ENCODE measurements at regions not wholly inside any gene's neighbourhood (a gene's known extent, or its start where the extent isn't known, plus 50 kb on each side); places are given as distances from the start of the nearest gene placed in this dataset.

DNA sequence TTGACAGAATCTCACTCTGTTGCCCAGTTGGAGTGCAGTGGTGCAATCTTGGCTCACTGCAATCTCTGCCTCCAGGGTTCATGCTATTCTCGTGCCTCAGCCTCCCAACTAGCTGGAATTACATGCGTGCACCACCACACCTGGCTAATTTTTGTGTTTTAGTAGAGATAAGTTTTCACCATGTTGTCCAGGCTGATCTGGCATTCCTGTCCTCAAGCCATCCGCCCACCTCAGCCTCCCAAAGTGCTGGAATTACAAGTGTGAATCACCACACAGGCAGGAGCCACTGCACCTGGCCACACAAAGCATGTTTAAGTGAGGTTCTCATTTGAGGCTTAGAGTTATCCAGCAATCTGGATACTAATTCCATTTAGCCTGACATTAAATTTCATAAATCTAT, 180.9 kb upstream of the GRID2 start:
- DNase-seq, result no peak

- DNase-seq, result no peak
Measured at GRCh38 chr4:92128676-92129075, 175.1 kb upstream of the GRID2 start.

DNA sequence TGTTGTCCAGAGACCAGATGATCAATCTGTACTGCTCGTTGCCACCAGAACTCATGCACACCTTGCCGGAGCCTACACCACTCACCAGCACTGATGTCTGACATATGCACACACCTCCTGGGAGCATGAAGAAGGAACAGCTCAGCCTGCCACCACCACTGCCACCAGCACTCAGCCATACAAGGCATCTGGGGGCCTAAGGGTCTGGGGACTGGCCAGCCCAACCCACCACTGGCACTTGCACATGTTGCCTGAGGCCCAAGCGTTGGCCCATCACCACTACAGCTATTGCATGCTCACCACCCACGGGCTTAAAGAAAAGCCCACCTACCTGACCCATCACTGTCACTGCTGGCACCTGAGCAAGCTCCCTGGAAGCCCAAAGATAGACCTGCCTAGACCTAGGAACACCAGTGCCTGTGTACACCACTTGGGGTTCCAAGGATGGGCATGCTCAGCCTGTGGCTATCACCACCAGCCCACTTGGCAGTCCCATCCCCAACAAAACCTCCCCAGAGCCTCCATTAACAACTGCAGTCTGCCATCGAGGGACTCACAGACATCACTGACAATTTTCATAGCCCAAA, 174.3 kb upstream of the GRID2 start:
- DNase-seq, result no peak

DNA sequence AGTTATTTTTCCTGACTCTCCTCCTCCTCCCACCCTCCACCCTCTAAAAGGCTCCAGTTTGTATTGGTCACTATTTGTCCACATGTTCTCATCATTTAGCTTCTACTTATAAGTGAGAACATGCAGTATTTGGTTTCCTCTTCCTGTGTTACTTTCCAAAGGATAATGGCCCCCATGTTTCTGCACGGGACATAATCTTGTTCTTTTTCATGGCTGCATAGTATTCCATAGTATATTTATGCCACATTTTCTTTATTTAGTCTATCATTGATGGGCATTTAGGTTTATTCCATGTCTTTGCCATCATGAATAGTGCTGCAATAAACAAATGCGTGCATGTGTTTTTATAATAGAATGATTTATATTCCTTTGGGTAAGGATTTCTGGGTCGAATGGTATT, 167.3 kb upstream of the GRID2 start:
- DNase-seq, result no peak

DNA sequence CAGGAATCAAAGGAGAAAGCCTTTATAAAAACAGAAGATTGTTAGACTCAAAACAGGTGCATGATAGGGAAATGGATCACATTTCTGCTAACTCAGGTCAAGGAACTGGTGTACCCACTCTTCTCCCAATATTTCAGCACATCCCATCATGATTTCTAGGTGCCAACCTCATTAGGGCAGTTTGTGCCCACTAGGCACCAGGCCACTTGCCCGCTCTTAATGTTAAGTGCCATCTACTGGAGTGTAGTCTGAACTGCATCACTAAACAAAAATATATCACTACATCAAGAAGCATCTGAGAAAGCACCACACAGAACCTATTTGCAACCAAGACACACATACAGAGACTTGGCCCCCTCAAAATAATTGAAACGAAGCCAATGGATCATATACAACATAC, 140.4 kb upstream of the GRID2 start:
- no peak for DNase-seq

- DNase-seq, result no peak
Measured at GRCh38 chr4:92170340-92170739, 133.4 kb upstream of the GRID2 start.

DNA sequence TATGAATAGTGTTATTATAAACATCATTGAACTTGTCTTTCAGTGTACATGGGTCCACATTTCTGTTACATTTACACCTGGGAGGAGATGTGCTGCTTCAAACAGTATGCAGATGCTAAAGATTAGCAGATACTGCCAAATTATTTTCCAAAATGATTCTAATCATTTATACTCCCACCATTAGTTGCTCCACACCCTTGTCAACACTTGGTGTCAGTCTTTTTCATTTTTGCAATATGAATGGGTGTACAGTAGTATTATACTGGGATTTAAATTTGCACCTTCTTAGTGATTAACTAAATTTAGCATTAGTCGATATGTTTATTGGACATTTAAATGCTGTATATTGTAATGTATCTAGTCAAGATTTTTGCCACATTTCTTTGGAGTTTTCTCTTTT, 131.6 kb upstream of the GRID2 start:
- no peak for DNase-seq

- DNase-seq, result no peak
Measured at GRCh38 chr4:92175250-92175649, 128.5 kb upstream of the GRID2 start.

GRCh38 chr4:92182006-92182735, 121.6 kb upstream of the GRID2 start:
- no peak for DNase-seq

GRCh38 chr4:92182736-92183407, 120.9 kb upstream of the GRID2 start:
- DNase-seq, result no peak

- no peak for DNase-seq
Measured at GRCh38 chr4:92183825-92184224, 119.9 kb upstream of the GRID2 start.

DNA sequence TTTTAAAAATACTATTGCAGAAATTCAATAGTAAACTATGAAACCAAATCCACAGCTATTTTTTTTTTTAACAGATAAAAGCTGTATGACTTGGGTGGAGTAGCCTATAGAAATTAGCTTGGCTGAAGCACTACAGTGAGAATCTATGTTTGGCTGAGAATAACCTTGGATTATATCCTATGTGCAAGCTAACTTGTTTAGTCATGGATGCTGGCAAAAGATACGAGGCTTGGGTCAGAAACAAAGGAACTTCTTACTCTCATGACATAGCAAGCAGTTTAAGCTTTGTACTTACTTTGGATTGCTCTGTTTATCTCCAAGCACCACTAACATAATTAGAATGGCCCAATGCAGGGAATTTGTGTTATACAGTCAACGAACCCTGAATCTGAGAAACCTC, 119.2 kb upstream of the GRID2 start:
- DNase-seq, result peak; percentile 4

DNA sequence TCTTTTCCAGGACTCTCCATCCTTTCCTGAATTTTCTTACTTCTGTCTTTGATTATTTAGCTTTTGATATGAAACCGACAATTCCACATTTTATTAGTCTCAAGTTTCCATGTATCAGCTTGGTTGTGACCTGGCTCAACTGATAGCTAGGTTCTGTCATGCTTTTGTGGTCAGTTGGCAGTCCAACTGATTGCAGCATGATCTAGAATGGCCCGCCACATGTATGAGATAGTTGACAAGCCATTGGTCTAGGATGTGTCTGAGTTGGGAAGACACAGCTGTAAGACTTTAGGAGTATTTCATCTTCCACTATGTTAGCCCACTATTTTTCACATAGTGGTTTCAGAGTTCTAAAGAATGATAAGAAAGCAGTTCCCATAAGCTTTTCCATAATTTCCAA, 117.5 kb upstream of the GRID2 start:
- no peak for DNase-seq

- peak; percentile 17 for DNase-seq
Measured at GRCh38 chr4:92189146-92189545, 114.6 kb upstream of the GRID2 start.

DNA sequence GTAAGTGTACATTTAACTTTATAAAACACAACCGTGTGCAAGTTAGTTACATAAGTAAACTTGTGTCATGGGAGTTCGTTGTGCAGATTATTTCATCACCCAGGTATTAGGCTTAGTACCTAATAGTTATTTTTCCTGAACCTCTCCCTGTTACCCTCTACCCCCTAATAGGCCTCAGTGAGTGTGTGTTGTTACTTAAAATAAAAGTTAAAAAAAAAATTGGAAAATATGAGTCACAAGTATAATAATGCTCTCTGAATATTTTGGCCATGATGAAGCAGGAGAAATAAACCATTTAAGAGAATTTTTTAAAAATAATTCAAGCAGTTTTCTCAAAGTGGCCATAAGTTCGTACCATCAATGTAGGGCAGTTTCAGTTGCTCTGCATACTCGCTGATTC, 105.1 kb upstream of the GRID2 start:
- DNase-seq, result no peak

GRCh38 chr4:92199135-92199534, 104.6 kb upstream of the GRID2 start:
- DNase-seq, result no peak

- peak; percentile 40 for DNase-seq
Measured at GRCh38 chr4:92210906-92211305, 92.9 kb upstream of the GRID2 start.

DNA sequence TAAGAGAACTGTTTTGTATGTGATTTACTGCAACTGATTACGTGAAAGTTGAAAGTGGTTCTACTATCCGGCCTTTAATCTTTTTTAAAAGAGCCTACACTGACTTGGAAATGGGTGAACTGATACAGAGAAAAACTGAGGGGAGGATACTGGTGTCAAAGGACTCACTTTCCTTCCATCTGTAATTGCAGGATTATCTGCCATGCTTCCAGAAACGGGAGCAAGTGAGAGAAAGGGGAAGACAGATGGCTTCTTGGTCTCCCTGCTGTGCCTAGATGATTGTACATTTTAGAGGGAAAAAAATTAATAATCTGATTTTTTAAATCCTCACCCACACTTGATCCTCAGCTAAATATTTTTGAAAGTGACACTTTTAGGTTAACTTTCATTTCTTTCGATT, 88.3 kb upstream of the GRID2 start:
- peak; percentile 36 for DNase-seq

DNA sequence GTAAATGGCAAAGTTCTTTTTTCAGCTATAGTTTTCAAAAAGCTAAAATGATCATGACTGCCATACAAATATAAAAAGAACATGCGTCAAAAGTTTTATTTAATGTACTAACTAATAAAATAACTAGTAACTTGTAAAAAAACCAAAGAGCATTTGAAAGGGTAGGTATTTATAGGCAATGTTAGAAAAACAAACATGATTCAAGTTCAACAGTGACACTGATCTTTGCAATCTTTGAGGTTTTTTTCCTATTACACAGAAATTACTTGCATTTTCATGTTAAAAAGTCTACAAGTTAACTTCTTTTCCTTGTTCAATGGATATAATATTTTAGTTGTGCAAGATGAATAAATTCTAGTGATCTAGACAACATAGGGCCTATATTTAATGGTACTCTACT, 72.3 kb upstream of the GRID2 start:
- no peak for DNase-seq

GRCh38 chr4:92232566-92232965, 71.2 kb upstream of the GRID2 start:
- no peak for DNase-seq

- DNase-seq, result no peak
Measured at GRCh38 chr4:92234393-92235176, 69.2 kb upstream of the GRID2 start.

DNA sequence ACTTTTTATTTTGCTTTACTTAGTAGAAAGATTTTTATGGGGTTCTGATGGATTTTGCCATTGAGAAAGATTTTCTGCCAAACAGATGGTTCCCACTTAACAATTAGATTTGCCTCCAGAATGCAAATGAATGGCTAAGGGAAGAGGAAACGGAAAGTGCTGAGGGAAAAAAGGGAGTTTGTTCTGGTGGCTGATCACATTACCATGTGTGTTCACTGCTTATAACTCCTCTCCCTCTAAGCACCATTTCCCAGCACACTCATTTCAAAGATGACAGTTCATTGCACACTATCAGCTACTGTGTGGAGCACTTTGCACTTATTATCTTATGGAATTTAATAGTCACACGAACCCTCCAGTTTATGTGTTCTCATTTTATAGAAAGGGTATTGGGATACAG, 68.0 kb upstream of the GRID2 start:
- peak; percentile 42 for DNase-seq

DNA sequence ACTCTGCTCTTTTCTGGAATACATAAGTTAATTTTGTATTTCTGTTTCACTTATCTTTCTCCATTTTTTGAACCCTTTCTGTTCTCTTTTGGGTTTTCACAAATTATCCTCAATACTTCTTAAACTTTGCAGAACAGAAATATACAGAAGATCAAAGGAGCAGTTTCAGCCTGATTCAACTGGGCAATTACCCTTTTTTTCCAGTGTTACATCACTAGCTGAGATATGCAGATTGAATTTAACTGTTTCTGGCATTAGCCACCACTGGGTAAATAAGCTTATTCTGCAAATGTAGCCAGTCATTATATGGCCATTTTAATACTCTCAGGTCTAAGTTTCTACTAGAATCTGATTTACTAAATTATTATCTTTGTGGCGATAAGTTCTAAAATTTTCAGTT, 66.9 kb upstream of the GRID2 start:
- DNase-seq, result no peak

DNA sequence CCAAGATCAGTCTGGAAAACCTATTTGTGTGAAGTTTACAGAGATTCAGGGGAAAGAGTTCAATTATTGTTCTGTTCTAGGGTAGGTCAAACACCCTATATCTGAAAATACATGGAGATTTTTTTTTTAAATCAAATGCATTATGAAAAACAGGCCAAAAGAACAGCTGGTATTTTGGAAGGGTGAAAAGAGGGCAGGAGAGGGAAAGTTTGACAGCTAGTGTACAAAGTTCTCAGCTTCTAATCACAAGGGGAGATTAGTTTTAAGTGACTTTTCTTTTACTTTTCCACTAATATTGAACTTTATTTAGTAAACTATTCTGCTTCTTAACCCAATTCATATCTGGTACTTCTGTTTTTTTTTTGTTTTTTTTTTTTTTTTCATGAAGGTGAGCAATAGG, 66.2 kb upstream of the GRID2 start:
- DNase-seq, result no peak
